HG02973 (cell line): ENCODE measurements at regions not wholly inside any gene's neighbourhood (a gene's known extent, or its start where the extent isn't known, plus 50 kb on each side); places are given as distances from the start of the nearest gene placed in this dataset.

Experiments
- ATAC-seq: cut with Tn5 transposase; IDR thresholded peaks from one replicate; pipeline ENCODE4 v1.9.1; 2021; ENCODE audit warnings: moderate library complexity; ENCODE audit not compliant: unreplicated experiment

DNA sequence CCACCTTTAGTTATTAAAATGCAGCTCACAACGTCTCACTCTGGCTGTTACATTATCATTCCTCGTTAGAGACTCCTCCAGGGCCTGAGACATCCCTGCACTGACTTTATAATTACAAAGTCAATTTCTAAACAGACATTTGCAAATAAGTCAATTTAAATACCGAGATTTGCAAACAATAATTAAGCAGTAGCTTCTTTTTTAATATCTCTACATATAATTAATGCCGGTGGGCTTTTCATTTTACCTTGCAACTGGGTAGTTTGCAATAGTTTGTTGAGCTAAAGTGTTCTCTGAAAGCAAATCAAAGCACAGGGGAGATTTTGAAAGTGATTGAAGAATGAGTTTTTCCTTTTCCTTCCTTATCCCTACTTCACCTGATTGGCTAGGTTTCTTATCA lies 154.4 kb downstream of the TLR4 start:
- ATAC-seq, result no peak

DNA sequence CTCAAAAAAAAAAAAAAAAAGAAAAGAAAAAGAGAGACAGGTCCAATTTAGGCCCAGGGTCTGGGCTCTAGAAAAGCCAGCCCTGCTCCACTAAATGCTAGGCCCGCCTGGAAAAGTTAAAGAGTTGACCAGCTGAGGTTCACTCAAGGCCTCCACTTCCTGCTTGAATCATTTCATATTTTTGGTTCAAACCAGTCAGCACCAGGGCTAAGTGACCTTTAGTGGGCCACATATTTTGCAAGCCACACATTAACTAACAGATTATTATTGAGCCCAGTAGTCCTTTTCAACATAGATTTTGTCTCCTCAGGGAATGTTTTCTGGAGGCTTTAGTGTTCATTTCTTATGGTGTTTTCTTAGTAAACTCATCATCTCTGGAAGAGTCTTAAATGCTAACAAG lies 156.6 kb downstream of the TLR4 start:
- no peak for ATAC-seq

DNA sequence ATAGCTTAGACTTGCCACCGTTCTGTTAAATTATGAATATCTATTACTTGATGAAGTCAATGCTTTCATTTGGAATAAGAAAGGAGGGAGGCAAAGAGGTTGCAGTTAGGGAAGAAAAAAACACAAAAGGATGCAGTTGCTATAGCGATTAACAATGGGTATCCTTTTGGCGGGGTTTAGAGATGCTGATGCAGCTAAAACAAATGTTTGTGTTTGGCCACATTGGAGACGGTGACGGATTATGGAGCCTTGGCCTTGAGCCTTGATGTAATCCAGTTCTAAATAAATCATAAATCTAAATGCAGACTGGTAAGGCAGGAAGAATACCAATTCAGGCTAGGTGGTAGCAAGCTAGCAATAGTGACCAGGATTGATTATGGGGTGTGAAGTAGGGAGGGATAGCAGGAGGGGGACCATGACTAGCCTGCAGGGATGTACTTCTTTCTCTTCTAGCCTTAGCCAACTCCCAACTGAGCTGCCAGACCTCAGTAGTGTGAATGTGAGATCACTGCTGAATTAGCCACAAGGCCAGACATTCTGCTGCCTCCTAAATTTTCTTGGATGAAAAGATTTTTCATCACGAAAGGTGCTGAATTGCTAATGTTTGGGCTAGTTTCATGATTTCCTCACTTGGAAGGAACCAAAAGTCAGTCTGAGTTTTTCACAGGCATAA lies 160.3 kb downstream of the TLR4 start:
- ATAC-seq, result no peak

DNA sequence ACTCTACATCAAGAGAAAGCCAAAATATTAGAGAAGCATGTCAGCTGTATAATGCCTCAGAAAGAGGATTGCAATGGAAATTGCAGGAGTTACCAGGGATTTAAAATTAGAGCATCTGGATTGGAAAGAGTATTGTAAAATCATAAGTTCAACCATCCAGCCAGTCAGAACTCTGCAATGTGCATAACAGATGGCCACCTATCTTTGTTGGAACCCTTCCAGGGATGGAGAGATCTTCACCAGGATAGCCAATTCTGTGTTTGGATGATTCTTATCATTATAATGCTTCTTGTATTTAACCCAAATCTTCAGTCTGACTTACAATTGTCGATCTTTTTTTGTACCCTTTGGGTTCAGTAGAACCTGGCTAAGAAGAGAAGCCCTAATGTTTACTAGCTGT lies 164.4 kb downstream of the TLR4 start:
- ATAC-seq, result no peak

DNA sequence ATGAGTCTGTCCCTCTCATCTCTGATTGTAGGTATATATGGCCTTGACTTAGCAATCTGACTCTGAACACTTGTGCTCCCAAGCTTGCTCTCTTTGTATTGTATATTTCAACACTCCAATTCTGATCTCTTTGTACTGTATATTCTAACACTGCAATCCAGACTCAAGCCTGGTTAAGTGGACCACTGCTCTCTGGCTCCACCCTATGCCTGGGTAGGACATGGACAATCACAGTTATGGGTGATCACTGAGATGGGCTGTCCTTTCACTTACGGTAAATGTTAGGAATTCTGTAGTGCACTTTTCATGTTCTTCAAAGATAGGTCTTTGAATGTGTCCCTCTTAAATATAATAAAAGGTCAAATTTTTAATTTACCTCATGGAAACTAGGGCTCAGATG lies 165.1 kb downstream of the TLR4 start:
- no peak for ATAC-seq

DNA sequence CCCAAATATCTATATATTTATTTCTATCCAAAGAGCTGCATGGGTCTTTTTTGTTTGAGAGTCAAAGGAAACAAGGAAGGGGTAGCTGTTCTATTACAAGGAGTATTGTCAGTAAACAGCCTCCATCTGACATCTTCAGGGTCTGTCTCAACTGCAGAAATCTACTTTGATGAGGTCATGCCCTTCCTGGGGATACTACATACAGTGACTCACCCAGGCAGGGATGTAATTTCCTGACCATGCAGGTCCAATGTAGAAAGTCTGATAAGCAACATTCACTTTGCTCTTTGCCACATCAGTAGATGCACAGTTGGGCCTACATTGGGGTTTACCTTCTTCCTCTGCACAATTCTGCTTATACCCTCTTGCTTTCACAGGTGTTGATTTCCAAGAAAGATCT lies 165.5 kb downstream of the TLR4 start:
- no peak for ATAC-seq

DNA sequence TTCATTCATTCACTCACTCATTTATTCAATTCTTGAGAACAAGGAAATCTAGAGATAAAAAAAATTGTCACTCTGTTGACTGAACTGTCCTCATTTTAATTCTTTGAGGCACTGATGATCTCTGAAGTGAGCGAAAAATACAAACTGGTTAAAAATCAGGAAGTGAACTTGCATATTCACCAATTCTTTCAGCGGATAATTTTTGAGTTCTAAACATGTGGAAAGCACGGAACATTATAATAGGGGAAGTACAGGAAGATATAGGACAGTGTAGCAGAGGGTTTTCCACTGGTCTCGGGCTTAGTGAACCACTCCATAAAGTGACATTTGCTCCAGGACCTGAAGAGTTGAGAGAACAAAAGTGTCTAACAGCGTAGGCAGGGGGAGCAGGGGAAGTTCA lies 169.5 kb downstream of the TLR4 start:
- no peak for ATAC-seq

DNA sequence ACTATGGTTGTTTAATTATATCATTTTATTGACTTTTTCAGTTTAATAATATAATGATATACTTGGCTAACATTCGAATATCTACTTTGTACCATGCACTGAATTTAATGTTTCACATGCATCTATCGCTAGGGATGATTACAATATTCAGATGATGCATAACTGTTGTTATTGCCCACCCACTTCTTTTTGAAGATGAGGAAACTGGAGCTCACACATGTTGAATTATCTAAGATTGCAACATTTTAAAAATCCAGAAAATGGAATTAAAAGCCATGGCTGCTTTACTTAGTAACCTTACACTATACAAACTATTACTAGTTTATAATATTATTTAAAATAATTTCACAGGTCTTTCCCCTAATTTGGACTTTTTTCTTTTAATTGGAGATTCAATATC lies 171.7 kb downstream of the TLR4 start:
- no peak for ATAC-seq

DNA sequence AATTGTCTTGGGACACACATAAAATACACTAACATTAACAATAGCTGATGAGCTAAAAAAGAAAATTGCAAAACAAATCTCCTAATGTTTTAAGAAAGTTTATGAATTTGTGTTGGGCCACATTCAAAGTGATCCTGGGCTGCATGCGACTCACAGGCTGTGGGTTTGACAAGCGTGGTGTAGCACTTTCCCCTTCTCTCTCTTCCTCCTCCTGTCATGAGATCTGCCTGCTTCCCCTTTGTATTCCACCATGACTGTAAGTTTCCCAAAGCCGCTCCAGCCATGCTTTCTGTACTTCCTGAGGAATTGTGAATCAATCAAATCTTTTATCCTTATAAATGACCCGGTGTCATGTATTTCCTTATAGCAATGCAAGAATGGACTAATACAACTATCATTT lies 178.0 kb downstream of the TLR4 start:
- ATAC-seq, result no peak

DNA sequence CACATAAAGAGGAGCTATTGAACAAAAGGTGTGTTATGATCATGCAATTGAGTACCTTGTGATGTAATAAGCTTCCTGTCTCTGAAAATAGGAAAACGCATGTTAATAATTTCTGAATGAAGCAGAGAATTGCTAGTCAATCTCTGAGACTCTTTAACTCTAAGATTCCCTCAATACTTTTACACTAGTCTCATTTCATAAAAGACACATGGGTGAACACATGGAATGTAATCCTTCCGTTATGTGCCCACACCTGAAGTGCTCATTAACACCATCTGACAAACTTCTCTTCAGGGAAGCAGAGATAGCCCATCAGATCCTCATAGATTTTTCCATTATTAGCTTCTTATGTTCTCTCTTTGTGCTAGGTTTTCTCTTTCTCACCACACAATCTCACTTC lies 182.4 kb downstream of the TLR4 start:
- ATAC-seq, result no peak

DNA sequence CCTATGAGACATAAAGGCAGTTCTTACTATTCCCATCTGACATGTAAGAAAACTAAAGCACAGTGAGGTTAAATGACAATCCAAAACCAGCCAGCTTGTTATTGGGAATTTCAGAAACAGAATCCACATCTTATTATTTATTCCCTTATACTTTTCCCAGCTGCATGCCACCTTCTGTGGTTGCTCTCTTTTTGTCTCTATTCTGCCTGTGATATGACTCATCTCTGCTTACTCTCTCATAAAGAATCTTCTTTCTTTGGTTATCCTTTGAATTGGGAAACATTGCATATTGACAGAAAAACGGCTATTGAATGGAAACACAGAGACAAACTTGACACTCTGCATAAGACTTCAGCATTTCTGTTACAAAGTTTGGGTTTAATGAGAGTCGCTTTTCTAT lies 183.2 kb downstream of the TLR4 start:
- ATAC-seq, result no peak

DNA sequence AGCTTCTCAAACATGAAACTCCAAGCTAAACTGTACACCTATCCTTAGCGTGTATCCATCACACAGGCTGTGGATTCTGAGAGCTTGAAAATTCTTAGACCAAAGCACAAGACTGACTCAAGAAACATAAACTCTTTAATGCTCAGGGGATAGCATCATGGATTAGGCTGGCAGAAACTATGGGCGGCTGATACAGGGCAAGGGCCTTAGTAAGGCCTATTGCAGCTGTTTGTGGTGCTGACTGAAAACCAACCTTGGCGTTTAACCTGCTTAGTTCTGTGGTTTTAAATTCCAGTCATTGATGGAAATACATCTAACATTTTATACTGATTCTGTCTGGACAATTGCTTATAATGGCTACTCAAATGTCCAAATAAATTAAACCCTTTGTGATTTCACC lies 183.7 kb downstream of the TLR4 start:
- ATAC-seq, result no peak

DNA sequence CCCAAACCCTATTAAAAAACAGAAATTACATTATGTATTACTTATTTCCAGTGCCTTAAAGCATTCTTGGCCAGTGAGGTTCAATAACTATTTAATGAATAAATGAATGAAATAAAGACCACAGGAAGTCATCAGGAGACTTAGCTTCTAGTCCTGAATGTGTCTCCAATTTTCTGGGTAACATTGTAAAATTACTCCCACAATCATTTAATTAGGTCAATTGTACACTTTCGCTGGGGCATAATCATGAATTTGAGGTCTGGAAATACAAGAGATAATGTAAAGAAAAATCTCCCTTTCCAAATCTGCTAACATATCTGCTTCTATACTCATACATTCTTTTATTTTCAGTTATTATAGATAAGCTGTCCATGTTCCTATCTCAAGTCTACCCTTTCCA lies 199.2 kb downstream of the TLR4 start:
- no peak for ATAC-seq

DNA sequence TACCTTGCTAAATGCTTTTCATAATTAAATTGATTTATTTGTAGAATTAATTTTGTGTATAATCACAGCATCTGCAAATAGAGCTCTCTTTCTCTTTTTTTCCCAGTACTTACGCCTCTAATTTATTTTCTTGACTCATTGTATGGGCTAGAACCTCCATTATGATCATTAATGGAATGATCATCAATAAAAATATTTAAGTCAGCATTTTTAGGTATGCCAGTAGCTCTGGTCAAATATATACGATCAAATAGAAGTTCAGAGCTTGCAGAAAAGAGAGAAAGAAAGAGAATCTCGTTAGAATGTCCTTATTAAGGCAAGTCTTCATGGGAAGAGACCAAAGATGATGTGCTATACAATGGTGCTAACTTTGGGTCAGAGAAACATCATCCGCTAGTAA lies 202.6 kb downstream of the TLR4 start:
- ATAC-seq, result no peak

DNA sequence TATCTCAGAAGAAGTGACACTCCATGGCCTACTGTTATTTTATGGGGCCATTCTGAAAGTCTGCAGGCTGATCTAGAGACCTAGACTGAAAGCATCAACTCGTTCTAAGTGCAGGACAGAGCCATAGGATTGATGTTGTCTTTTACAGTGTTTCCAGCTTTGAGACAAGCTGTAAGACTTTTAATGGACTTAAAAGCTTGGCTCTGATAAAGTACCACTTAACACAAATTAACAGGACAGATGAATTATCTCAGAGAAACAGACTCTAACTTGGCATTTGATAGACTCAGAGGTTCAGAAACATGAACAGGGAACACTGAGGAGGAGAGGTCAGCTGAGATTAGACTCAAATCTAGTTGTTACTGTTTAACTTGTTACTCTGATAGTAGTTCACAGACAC lies 203.2 kb downstream of the TLR4 start:
- ATAC-seq, result no peak

DNA sequence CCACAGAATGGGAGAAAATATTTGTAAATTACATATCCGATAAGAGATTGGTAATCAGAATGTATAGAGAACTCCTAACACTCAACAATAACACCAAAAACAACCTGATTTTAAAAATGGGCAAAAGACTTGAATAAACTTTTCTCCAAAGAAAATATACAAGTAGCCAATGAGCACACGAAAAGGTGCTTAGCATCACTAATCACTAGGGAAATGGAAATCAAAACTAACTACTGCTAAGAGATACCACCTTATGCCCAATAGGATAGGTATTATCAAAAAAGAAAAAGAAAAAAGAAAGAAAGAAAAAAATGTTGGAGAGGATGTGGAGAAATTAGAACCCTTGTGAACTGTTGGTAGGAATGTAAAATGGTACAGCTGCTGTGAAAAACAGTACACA lies 212.1 kb downstream of the TLR4 start:
- no peak for ATAC-seq

DNA sequence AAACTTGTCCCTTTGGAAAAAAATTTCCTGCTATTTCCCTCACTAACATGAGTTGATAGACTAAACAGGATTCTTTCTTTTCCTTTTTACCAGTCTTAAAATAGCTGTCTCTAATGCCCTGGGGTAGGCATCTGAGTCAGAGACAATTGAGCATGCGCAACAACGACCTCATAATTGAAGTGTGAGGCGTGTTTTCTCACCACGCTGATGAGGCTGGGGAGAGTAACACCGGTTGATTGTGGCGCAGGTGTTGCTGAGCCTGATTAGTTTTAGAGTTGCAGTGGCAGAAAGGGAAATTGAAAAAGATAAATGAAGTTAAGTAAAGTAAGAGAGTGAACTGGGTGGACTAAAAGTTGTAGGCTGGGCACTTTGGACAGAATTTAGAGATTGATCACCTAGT lies 213.7 kb downstream of the TLR4 start:
- ATAC-seq, result no peak

DNA sequence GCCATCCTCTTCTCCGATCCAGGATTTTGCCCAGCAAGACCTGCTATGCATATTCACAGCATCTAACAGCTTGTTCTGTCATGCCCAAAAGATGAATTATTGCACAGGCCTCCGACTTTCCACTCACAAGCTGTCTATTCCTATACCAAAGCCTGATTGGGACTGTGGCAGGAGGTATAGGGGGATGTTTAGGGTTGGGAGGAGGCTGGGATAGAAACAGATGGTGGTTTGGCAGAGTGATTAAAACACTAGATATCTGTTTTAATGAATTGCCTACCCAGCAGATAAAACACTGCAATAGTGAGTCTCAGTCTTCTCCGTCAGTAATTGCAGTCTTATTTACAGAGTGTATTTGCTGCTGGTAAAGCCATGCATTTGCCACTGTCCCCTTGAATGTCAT lies 215.3 kb downstream of the TLR4 start:
- ATAC-seq, result no peak

DNA sequence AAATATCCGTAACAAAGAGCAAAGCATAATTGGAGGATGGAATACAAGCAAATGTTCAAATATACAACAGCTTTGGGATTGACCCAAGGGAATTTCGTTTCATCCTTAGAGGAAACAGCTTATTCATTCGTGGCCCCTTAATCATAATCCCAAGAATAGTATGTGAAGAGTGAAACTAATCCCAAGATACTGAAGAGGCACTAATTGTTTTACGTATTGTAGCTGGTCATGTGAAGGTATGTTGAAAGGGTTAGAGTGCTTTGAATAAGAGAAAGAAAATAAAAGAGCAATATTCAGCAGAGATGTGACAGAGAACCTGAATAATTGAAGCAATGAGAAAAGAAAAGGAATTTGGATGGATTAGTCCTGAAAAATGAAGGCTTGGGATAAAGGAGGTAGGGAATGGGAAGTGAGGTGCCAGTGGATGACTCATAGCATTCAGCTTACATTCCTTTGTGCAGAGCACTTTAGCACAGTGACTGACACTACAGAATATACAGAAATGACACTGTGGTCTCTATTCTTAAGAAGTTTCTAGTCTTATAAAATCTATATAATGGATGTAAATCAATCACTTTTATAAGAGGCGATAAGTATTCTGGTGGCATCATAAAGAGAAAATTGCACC lies 221.9 kb downstream of the TLR4 start:
- ATAC-seq, result no peak

DNA sequence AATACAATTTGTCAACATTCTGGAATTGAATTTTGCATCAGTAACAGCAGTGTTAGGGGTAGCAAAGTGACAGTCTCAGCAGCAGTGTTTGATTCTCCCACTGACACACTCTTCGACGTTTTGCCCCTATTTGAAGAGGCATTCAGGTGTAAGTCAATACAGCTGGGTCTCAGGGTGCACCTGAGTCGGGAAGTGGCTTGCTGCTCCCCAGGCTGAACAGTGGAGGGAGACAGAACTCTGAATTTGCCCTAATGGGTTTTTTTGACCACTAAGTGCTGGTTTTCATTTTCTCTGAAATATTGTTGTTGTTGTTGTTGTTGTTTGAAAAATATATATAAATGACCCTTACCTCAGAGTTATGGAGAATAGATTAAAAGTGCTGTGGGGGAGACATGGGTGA lies 223.2 kb downstream of the TLR4 start:
- ATAC-seq, result no peak

DNA sequence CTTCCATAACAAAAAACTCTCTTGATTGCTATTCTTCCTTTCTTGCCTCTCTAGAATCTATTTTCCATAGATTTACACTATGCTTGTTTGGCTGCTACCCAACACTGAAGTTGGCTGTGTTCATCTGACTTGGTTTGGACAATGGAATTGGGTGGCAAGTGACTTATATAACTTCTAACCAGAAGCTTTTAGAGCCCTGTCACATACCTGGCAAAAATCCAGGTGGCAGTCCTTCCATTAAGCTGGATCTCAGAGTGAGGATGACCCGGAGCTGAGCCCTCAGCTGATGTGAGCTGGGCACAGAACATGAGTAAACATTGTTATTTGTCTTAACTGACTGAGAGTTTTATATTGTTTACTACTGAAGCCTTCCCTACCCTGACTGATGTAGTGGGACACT lies 225.7 kb downstream of the TLR4 start:
- ATAC-seq, result no peak

DNA sequence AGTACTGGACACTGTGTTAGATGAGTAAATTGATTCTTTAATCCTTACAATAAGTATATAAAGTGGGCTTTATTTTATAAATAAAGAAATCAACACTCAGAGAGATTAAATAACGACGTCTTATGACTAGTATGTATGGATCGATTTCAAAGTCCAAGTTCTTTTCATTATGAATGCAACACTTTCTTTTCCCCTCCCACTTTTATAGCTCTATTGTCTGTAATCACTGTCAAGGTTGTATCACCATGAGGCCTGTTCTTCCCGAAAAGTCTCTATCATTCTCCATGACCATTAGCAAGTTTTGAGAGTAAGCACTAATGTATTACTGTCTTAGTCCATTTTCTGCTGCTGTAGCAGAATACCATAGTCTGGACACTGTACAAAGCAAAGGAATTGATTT lies 228.4 kb downstream of the TLR4 start:
- ATAC-seq, result no peak
